Cardiac septum (tissue), 1 donor: ENCODE measurements at regions not wholly inside any gene's neighbourhood (a gene's known extent, or its start where the extent isn't known, plus 50 kb on each side); places are given as distances from the start of the nearest gene placed in this dataset.

Source experiments
- DNase-seq: peaks from one replicate; pipeline ENCODE4 v3.0.0-alpha.2; 2020; ENCODE audit warnings: low spot score
- intact Hi-C: fragments of 100-400 bp; cut with DNase I; formaldehyde crosslinking; loops from one replicate; pipeline ENCODE4 v1.14.0; 2022
- donor health status: DM: no; HTN: no; CAD: no.

- DNase-seq = no peak
- intact Hi-C loops = no loop called here
Observed at GRCh38 chr12:125393569-125393968, 328.3 kb downstream of the AACS start.

- no peak for DNase-seq
- intact Hi-C loops = no loop called here
Observed at GRCh38 chr12:125395583-125396215, 330.5 kb downstream of the AACS start.

GRCh38 chr12:125399489-125399888 is 334.3 kb downstream of the AACS start:
- intact Hi-C loops = no loop called here
- DNase-seq = no peak

GRCh38 chr12:125402874-125403789 is 337.9 kb downstream of the AACS start:
- intact Hi-C loops = loop anchor here (5.0 kb wide), 2 partner anchors 71 to 221 kb away; no protein-coding TSS in a partner anchor

GRCh38 chr12:125403843-125404242 is 338.6 kb downstream of the AACS start:
- intact Hi-C loops = loop anchor here (5.0 kb wide), 2 partner anchors 72 to 222 kb away; no protein-coding TSS in a partner anchor
- DNase-seq = no peak

More at GRCh38 chr12:125402874-125403789, 337.9 kb downstream of the AACS start:
- DNase-seq = no peak

- DNase-seq = no peak
- intact Hi-C loops = no loop called here
Observed at GRCh38 chr12:125406131-125406530, 340.9 kb downstream of the AACS start.

GRCh38 chr12:125408718-125409117 is 343.5 kb downstream of the AACS start:
- no peak for DNase-seq
- intact Hi-C loops = no loop called here

- intact Hi-C loops = no loop called here
- DNase-seq = no peak
Observed at GRCh38 chr12:125412506-125412905, 347.3 kb downstream of the AACS start.

- intact Hi-C loops = no loop called here
- no peak for DNase-seq
Observed at GRCh38 chr12:125417446-125417845, 352.2 kb downstream of the AACS start.

- DNase-seq = no peak
- intact Hi-C loops = no loop called here
Observed at GRCh38 chr12:125418902-125419564, 353.8 kb downstream of the AACS start.

- intact Hi-C loops = no loop called here
- no peak for DNase-seq
Observed at GRCh38 chr12:125424909-125425308, 359.7 kb downstream of the AACS start.

GRCh38 chr12:125431516-125431915 is 366.3 kb downstream of the AACS start:
- no peak for DNase-seq
- intact Hi-C loops = no loop called here

GRCh38 chr12:125434131-125434530 is 368.9 kb downstream of the AACS start:
- no peak for DNase-seq
- intact Hi-C loops = no loop called here

- no peak for DNase-seq
- intact Hi-C loops = no loop called here
Observed at GRCh38 chr12:125434936-125435443, 369.8 kb downstream of the AACS start.

- intact Hi-C loops = no loop called here
- no peak for DNase-seq
Observed at GRCh38 chr12:125435871-125436270, 370.6 kb downstream of the AACS start.

- intact Hi-C loops = no loop called here
- DNase-seq = no peak
Observed at GRCh38 chr12:125436686-125437085, 371.5 kb downstream of the AACS start.

GRCh38 chr12:125440399-125440798 is 375.2 kb downstream of the AACS start:
- intact Hi-C loops = no loop called here
- no peak for DNase-seq

GRCh38 chr12:125443341-125443740 is 378.1 kb downstream of the AACS start:
- no peak for DNase-seq
- intact Hi-C loops = no loop called here

GRCh38 chr12:125451408-125451807 is 386.2 kb downstream of the AACS start:
- no peak for DNase-seq
- intact Hi-C loops = no loop called here

GRCh38 chr12:125453751-125454150 is 388.5 kb downstream of the AACS start:
- intact Hi-C loops = no loop called here
- DNase-seq = no peak
